ENCODE measurements at regions not wholly inside any gene's neighbourhood (a gene's known extent, or its start where the extent isn't known, plus 50 kb on each side); places are given as distances from the start of the nearest gene placed in this dataset.
"Not testable (repeated sequence)": the region's sequence is repeated elsewhere in the genome, so short reads cannot be mapped to it uniquely, and the experiment has no call there.

DNA sequence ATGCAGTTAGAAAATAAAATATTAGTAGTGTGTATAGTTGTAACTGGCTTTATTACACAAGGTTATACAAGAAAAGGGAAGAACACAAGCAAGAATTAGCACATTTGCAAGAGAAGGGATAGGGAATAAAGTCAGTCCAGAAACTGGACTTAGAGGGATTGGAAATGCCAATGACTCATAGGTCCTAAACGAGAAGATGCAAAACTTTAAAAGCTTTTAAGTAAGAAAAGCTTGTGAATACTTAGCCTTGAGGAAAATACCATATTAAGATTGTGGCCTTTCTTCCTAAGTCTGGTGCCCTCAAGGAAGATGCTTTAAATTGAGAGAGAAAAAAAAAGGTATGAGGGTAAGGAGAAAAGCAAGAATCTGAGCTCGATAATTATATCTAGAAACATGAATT lies 102.3 kb upstream of the MCHR2 start:
- DNase-seq (ENCODE audit: low spot score) = no peak

GRCh38 chr6:100093405-100093804 lies 99.4 kb upstream of the MCHR2 start:
- no peak for DNase-seq (ENCODE audit: low spot score)

DNA sequence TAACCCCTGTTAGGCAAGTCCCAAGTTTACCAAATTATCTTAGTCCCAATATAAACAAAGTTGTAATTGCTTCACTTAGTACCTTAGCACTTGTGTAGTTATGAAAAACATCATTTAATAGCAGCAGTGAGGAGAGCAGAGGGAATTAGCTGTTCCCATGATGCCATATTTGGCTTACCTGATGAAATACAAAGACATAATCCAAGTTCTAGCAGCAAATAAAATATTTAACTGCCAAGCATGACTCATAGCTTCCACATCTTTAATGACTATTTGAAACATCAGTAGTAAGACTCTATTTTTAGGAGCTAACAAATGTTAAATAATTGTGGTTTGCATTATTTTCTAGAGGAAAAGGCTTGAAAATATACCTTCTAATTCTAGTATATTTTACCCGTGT lies 94.0 kb upstream of the MCHR2 start:
- no peak for DNase-seq (ENCODE audit: low spot score)

DNA sequence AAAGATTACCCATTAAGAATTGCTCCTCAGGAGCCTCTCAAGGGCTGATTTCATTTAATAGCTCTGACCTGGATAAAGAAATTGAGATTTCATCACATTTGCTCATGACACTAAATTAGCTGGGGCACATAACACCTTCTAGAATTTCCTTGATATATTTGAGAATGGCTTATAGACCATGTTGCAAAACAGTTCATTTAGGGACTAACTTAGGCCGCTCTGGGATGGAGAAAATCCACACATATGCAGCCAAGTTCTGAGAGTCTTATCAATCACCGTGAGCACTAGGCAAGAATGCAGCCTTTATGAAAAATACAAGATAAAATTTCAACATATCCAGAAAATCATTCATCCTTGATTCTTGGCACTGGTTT lies 91.0 kb upstream of the MCHR2 start:
- no peak for DNase-seq (ENCODE audit: low spot score)

DNA sequence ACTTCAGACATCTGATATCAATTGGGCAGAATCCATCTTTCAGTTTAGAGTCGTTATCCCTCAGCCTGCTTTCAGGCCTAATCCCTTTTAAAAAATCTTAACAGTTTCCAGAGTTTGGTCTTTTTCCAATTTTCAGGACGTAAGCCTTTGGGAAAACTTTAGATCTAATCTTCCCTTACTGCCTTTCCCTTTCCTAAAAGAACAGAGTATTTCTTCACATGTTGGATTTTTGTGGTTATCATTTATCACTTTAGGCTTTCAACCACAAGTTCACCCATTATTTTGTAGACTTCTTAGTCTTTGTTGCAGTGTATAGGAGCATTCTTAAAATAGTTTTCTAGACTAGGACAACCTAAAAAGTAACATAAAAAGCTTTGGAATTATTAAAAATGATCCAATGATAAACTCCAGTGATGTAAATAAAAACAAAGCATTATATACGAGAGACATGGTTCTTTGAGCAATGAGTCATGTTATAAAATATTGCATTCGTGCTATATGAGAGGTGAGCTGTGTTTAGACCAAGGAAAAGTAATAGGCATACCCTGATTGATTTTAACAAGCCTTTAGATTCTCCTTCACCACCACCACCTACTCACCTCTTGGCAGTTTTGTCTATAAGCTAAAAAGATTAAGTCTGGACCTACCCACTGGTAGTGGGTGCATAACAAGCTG lies 90.4 kb upstream of the MCHR2 start:
- DNase-seq (ENCODE audit: low spot score) = no peak

GRCh38 chr6:100078509-100078908 lies 84.5 kb upstream of the MCHR2 start:
- DNase-seq (ENCODE audit: low spot score) = no peak

GRCh38 chr6:100065348-100065747 lies 71.3 kb upstream of the MCHR2 start:
- DNase-seq (ENCODE audit: low spot score) = no peak

DNA sequence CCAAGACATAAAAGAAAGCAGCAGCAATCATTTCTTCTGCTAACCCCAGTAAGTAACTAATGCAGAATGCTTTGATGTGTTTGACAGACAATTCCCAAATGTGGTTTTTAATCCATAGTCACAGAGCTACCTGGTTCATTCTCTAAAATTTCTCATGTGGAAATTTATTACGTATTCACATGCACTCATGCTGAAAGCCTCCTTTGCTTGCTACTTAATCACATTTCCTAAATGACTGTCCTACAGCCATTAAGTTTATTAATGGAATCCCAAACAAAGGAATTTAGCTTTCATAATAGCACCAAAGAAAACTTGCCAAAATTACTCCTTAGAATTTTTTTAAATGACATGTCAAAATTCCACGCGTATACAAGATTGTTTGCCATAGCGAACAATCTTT lies 68.6 kb upstream of the MCHR2 start:
- no peak for DNase-seq (ENCODE audit: low spot score)

- no peak for DNase-seq (ENCODE audit: low spot score)
These were observed 63.9 kb upstream of the MCHR2 start for GRCh38 chr6:100057941-100058340.

DNA sequence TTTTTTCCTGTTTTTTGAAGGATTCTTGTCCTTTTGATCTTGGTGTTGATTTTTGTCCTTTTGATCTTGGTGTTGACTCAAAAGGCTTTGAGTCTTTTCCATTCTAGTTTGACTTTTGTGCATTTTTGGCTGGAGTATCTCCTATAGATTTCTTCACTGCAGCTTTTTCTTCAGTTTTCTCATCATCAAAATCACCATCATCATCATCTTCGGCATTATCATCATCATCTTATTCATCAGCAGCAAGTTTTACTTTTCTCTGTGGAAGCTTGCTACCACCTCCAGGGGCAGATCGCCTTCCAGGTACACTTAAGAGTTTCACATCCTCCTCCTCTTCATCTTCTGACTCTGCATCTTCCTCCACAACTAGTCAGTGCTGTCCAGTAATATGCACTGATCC lies 56.5 kb upstream of the MCHR2 start:
- DNase-seq (ENCODE audit: low spot score) = no peak

DNA sequence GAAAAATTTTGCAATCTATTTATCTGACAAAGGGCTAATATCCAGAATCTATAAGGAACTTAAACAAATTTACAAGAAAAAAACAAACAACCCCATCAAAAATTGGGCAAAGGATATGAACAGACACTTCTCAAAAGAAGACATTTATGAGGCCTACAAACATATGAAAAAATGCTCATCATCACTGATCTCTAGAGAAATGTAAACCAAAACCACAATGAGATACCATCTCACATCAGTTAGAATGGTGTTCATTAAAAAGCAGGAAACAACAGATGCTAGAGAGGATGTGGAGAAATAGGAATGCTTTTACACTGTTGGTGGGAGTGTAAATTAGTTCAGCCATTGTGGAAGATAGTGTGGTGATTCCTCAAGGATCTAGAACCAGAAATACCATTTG lies 49.9 kb upstream of the MCHR2 start:
- DNase-seq (ENCODE audit: low spot score) = not testable (repeated sequence)
